GM12878 (cell line): ENCODE measurements at regions not wholly inside any gene's neighbourhood (a gene's known extent, or its start where the extent isn't known, plus 50 kb on each side); places are given as distances from the start of the nearest gene placed in this dataset.

Experiments
- ATAC-seq: fragments of 200-7000 bp; cut with Tn5 transposase; 3 replicates; pipeline ENCODE4 v1.9.1; 2020; ENCODE audit warnings: mild to moderate bottlenecking, moderate library complexity
- BruUV-seq: library from RNA; stranded (reverse); fragments of 400-500 nt; replicated peaks from 2 replicates; lab custom pipeline; 2021; lab: Mats Ljungman, UMichigan
- CTCF ChIA-PET: fragments of 300-600 bp; sonication (Branson Sonifier 250); formaldehyde crosslinking; extraction: SDS; loops from one replicate; lab custom pipeline; 2021; ENCODE audit warnings: inconsistent platforms; lab: Yijun Ruan, JAX
- POLR2A ChIA-PET: fragments of 350-600 bp; formaldehyde crosslinking; extraction: SDS; loops from one replicate; lab custom pipeline; 2021; ENCODE audit warnings: inconsistent platforms; lab: Charles Lee
- RAD21 ChIA-PET: fragments of 300-600 bp; sonication (Branson Sonifier 250); formaldehyde crosslinking; loops from one replicate; lab custom pipeline; 2023; ENCODE audit warnings: antibody characterized with exemption; ENCODE audit not compliant: unreplicated experiment; lab: Charles Lee
- SMC1A ChIA-PET: fragments of 300-600 bp; sonication (Branson Sonifier 250); formaldehyde crosslinking; loops from one replicate; lab custom pipeline; 2023; ENCODE audit not compliant: unreplicated experiment, uncharacterized antibody; lab: Charles Lee
- DNase-seq: peaks from one replicate; pipeline ENCODE4 v3.0.0-alpha.2; 2011; ENCODE audit warnings: low read depth, low spot score
- FAIRE-seq: peaks from 3 replicates; lab custom pipeline; 2011; peaks lifted over from hg19 to GRCh38; lab: Jason Lieb, UNC
- H2AFZ ChIP-seq: 2 replicates; pipeline ENCODE4 v1.6.0; 2011; ENCODE audit warnings: low read depth, low read length, control low read depth; ENCODE audit not compliant: control insufficient read depth
- H3K27ac ChIP-seq: 2 replicates; pipeline ENCODE4 v1.5.1; 2011; ENCODE audit warnings: control low read depth; ENCODE audit not compliant: control insufficient read depth, insufficient read depth
- H3K27me3 ChIP-seq, 2 experiments: replicated peaks in 1 of 2; 2 replicates each; pipeline versions ENCODE4 v1.6.0 to v1.6.1; 2011; ENCODE audit warnings: low read length in 1 of 2; ENCODE audit not compliant: control insufficient read depth in 2 of 2, insufficient read depth in 2 of 2
- H3K36me3 ChIP-seq, 2 experiments: 2 replicates each; pipeline ENCODE4 v1.5.1; 2011; ENCODE audit warnings: low read length in 1 of 2; ENCODE audit not compliant: control insufficient read depth in 2 of 2, insufficient read depth in 2 of 2
- H3K4me1 ChIP-seq: 2 replicates; pipeline ENCODE4 v1.6.1; 2011; ENCODE audit warnings: mild to moderate bottlenecking, low read length, moderate library complexity, mixed read lengths; ENCODE audit not compliant: control insufficient read depth, insufficient read depth
- H3K4me2 ChIP-seq: 2 replicates; pipeline ENCODE4 v1.6.0; 2011; ENCODE audit warnings: control low read depth; ENCODE audit not compliant: control insufficient read depth, insufficient read depth
- H3K4me3 ChIP-seq: fragments of 200-600 bp; sonication (generic); 2 replicates; pipeline ENCODE4 v1.5.1; 2016
- H3K79me2 ChIP-seq: 2 replicates; pipeline ENCODE4 v1.6.0; 2011; ENCODE audit warnings: low read length; ENCODE audit not compliant: control insufficient read depth, insufficient read depth
- H3K9ac ChIP-seq: 2 replicates; pipeline ENCODE4 v1.8.0; 2011; ENCODE audit warnings: low read length, control low read depth, mixed read lengths; ENCODE audit not compliant: control insufficient read depth, insufficient read depth
- H3K9me3 ChIP-seq: replicated peaks from 3 replicates; pipeline ENCODE4 v1.5.1; 2011; ENCODE audit warnings: mild to moderate bottlenecking, low read length; ENCODE audit not compliant: control insufficient read depth, insufficient read depth
- H4K20me1 ChIP-seq: 2 replicates; pipeline ENCODE4 v1.6.0; 2011; ENCODE audit not compliant: control insufficient read depth, insufficient read depth
- BCL3 ChIP-seq: IDR thresholded peaks from 2 replicates; pipeline ENCODE4 v1.6.1; 2011; ENCODE audit warnings: borderline replicate concordance, low read depth, mild to moderate bottlenecking, moderate library complexity, low read length; ENCODE audit not compliant: insufficient read depth, poor library complexity, severe bottlenecking
- CHD2 ChIP-seq: IDR thresholded peaks from 2 replicates; pipeline ENCODE4 v1.6.1; 2011; ENCODE audit warnings: low read depth, low read length, improper control_type of control experiment, borderline replicate concordance
- RB1 ChIP-seq: fragments of 450-650 bp; formaldehyde crosslinking; IDR thresholded peaks from 2 replicates; pipeline ENCODE4 v1.6.1; 2017; ENCODE audit warnings: mild to moderate bottlenecking, borderline replicate concordance
- SPI1 ChIP-seq: IDR thresholded peaks from 2 replicates; pipeline ENCODE4 v1.6.1; 2011; ENCODE audit warnings: low read depth, mild to moderate bottlenecking, low read length, moderate library complexity, borderline replicate concordance; ENCODE audit not compliant: insufficient read depth
- SUPT20H ChIP-seq: IDR thresholded peaks from 2 replicates; pipeline ENCODE4 v1.6.1; 2011; ENCODE audit warnings: low read depth, mild to moderate bottlenecking, low read length, moderate library complexity, borderline replicate concordance; ENCODE audit not compliant: control insufficient read depth
- WGBS: methylation state at CpG from one replicate; pipeline ENCODE4 v1.1.6; 2016; ENCODE audit warnings: low lambda C conversion rate; ENCODE audit not compliant: insufficient replicate concordance, insufficient coverage; ENCODE audit errors: missing lambda C conversion rate; 5-methylcytosine and 5-hydroxymethylcytosine counted together
- in situ Hi-C: fragments of 300-500 bp; cut with MboI; formaldehyde crosslinking; loops from 9 replicates; pipeline ENCODE4 v1.14.3; 2018; ENCODE audit warnings: mixed read lengths
- intact Hi-C: fragments of 100-400 bp; cut with micrococcal nuclease; formaldehyde crosslinking; loops from one replicate; pipeline ENCODE4 v1.14.2; 2022; ENCODE audit not compliant: unreplicated experiment

- ChIA-PET SMC1A (no interaction called here), CTCF (interaction anchor here (0.8 kb wide), 1 partner anchor 878 kb away, joined by 3 read pairs; no protein-coding TSS in a partner anchor), POLR2A (no interaction called here), RAD21 (no interaction called here)
- Histone ChIP-seq H3K4me2 (no peak overlapping the region), H3K27me3 (no peaks in the 10 kb centered on the region), H3K27ac (no peak overlapping the region), H4K20me1 (no peaks in the 10 kb centered on the region), H3K4me3 (no peak overlapping the region), H2AFZ (no peak overlapping the region), H3K36me3 (no peaks in the 10 kb centered on the region), H3K79me2 (no peaks in the 10 kb centered on the region), H3K9me3 (no peaks in the 10 kb centered on the region), H3K4me1 (no peaks in the 10 kb centered on the region), H3K9ac (no peak overlapping the region)
- DNase-seq (no peak), FAIRE-seq (no peak), ATAC-seq (no peak)
- no TSS peak for BruUV-seq
- TF ChIP-seq SPI1, result no peak
- in situ Hi-C loops (no loop called here), intact Hi-C loops (no loop called here)
- WGBS, result 41% methylated on average over 5 of the region's 5 CpGs
Measured at GRCh38 chr5:30392897-30393296, 800.6 kb upstream of the CDH6 start.

- intact Hi-C loops, result no loop called here
- SMC1A ChIA-PET, result no interaction called here
- no peak for ATAC-seq
- no peak overlapping the region for H3K9ac ChIP-seq
- TF ChIP-seq BCL3 (no peak), RB1 (no peak), CHD2 (no peak), SUPT20H (no peak)
- TF ChIP-seq, all 136 proteins: peak for 0
- Histone ChIP-seq H3K4me1 (no peaks in the 10 kb centered on the region), H3K27ac (no peak overlapping the region), H3K27me3 (no peaks in the 10 kb centered on the region), H3K9me3 (no peaks in the 10 kb centered on the region), H2AFZ (no peak overlapping the region), H3K4me2 (no peak overlapping the region), H4K20me1 (no peaks in the 10 kb centered on the region), H3K79me2 (no peaks in the 10 kb centered on the region), H3K36me3 (no peaks in the 10 kb centered on the region), H3K4me3 (no peak overlapping the region)
- ChIA-PET CTCF (no interaction called here), RAD21 (no interaction called here), POLR2A (no interaction called here)
- 0% methylated on average over 2 of the region's 2 CpGs for WGBS
- in situ Hi-C loops, result no loop called here
- FAIRE-seq (no peak), DNase-seq (no peak)
- no TSS peak for BruUV-seq
Measured at GRCh38 chr5:30390095-30390494, 803.4 kb upstream of the CDH6 start.
